Dermis blood vessel endothelial cell (primary cell): ENCODE measurements at regions not wholly inside any gene's neighbourhood (a gene's known extent, or its start where the extent isn't known, plus 50 kb on each side); places are given as distances from the start of the nearest gene placed in this dataset.
"Not testable (repeated sequence)": the region's sequence is repeated elsewhere in the genome, so short reads cannot be mapped to it uniquely, and the experiment has no call there.

Experiments
- DNase-seq: peaks from one replicate; pipeline ENCODE4 v3.0.0; 2010

GRCh38 chr1:119191325-119191724 is 50.9 kb upstream of the WARS2 start:
- DNase-seq = no peak

- no peak for DNase-seq
Measured at GRCh38 chr1:119204197-119204960, 63.9 kb upstream of the WARS2 start.

GRCh38 chr1:119204961-119205357 is 64.5 kb upstream of the WARS2 start:
- DNase-seq = no peak

GRCh38 chr1:119209061-119209460 is 68.6 kb upstream of the WARS2 start:
- DNase-seq = no peak

GRCh38 chr1:119209596-119210295 is 69.3 kb upstream of the WARS2 start:
- DNase-seq = no peak

- no peak for DNase-seq
Measured at GRCh38 chr1:119210296-119210649, 69.8 kb upstream of the WARS2 start.

GRCh38 chr1:119213213-119213612 is 72.8 kb upstream of the WARS2 start:
- DNase-seq = not testable (repeated sequence)

GRCh38 chr1:119214961-119215360 is 74.5 kb upstream of the WARS2 start:
- not testable (repeated sequence) for DNase-seq

- no peak for DNase-seq
Measured at GRCh38 chr1:119217309-119217828, 76.9 kb upstream of the WARS2 start.

- DNase-seq = no peak
Measured at GRCh38 chr1:119219711-119220110, 79.3 kb upstream of the WARS2 start.

- DNase-seq = no peak
Measured at GRCh38 chr1:119220991-119221390, 80.5 kb upstream of the WARS2 start.

- DNase-seq = no peak
Measured at GRCh38 chr1:119222271-119222670, 81.8 kb upstream of the WARS2 start.

- DNase-seq = no peak
Measured at GRCh38 chr1:119225265-119225664, 84.8 kb upstream of the WARS2 start.

GRCh38 chr1:119225831-119226230 is 85.4 kb upstream of the WARS2 start:
- DNase-seq = no peak

- DNase-seq = no peak
Measured at GRCh38 chr1:119226321-119226720, 85.9 kb upstream of the WARS2 start.

GRCh38 chr1:119226913-119227312 is 86.5 kb upstream of the WARS2 start:
- DNase-seq = no peak

- no peak for DNase-seq
Measured at GRCh38 chr1:119227456-119227855, 87.0 kb upstream of the WARS2 start.

- DNase-seq = no peak
Measured at GRCh38 chr1:119228335-119229080, 88.1 kb upstream of the WARS2 start.

- no peak for DNase-seq
Measured at GRCh38 chr1:119235120-119235519, 94.7 kb upstream of the WARS2 start.

- DNase-seq = no peak
Measured at GRCh38 chr1:119245881-119246280, 105.4 kb upstream of the WARS2 start.

GRCh38 chr1:119249283-119249682 is 108.8 kb upstream of the WARS2 start:
- no peak for DNase-seq

GRCh38 chr1:119250299-119250698 is 109.8 kb upstream of the WARS2 start:
- DNase-seq = no peak

GRCh38 chr1:119251751-119252150 is 111.3 kb upstream of the WARS2 start:
- no peak for DNase-seq
